ENCODE measurements at regions not wholly inside any gene's neighbourhood (a gene's known extent, or its start where the extent isn't known, plus 50 kb on each side); places are given as distances from the start of the nearest gene placed in this dataset.

GRCh38 chr15:94000606-94001005 is 230.8 kb upstream of the MCTP2 start:
- TF ChIP-seq POU6F1 (CRISPR knock-in tag; IDR thresholded peaks at IDR 0.05; ENCODE audit: borderline replicate concordance, low read depth): no peak
- TF ChIP-seq BACH2 (CRISPR knock-in tag; IDR thresholded peaks at IDR 0.05; ENCODE audit: borderline replicate concordance): no peak
- TF ChIP-seq CREB5 (CRISPR knock-in tag; IDR thresholded peaks at IDR 0.05; ENCODE audit: low read depth): no peak
- no peak for TF ChIP-seq TCF4 (CRISPR knock-in tag; IDR thresholded peaks at IDR 0.05; ENCODE audit: borderline replicate concordance)
- no peak for TF ChIP-seq SNAI2 (CRISPR knock-in tag; IDR thresholded peaks at IDR 0.05)
- TF ChIP-seq PATZ1 (CRISPR knock-in tag; IDR thresholded peaks at IDR 0.05; ENCODE audit: borderline replicate concordance): no peak
- no peak for TF ChIP-seq ESRRG (CRISPR knock-in tag; IDR thresholded peaks at IDR 0.05)
- no peak for TF ChIP-seq ARNTL (CRISPR knock-in tag; IDR thresholded peaks at IDR 0.05; ENCODE audit: borderline replicate concordance, low read depth)
- TF ChIP-seq ZFP30 (CRISPR knock-in tag; IDR thresholded peaks at IDR 0.05): no peak
